Fibroblast of mammary gland (primary cell): ENCODE measurements at regions not wholly inside any gene's neighbourhood (a gene's known extent, or its start where the extent isn't known, plus 50 kb on each side); places are given as distances from the start of the nearest gene placed in this dataset.

Experiments used
- DNase-seq: peaks from one replicate; pipeline ENCODE4 v3.0.0-alpha.2; 2010; ENCODE audit warnings: low read depth
- H3K4me3 ChIP-seq: 2 replicates; pipeline ENCODE4 v1.5.1; 2011; ENCODE audit warnings: low read depth, mild to moderate bottlenecking, low read length, moderate library complexity; ENCODE audit not compliant: control insufficient read depth
- CTCF ChIP-seq: conservative IDR thresholded peaks from 2 replicates; pipeline ENCODE4 v1.5.1; 2011; ENCODE audit warnings: low read depth, low read length, inconsistent platforms; ENCODE audit not compliant: control insufficient read depth, insufficient read depth

DNA sequence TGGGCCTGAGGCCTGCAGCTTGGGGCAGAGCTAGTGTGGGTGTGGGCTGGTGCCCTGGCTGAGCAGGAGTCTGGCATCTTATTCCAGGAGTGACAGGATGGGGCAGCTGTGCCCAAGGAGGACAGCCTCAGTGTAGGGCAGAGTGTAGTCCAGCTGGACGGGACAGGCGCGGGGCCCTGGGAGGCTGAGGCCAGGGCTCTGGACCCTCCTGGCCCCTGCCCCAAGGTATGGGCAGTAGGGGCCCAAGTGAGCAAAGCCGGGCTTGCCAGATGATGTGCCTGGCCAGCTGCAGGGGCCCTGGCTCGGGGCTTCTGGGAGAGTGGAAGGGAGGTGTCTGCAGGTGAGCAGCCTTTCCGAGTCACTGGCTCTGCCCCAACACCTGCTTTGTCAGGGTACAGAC lies 1190.9 kb downstream of the BRD1 start:
- DNase-seq: no peak
- no peak for TF ChIP-seq CTCF
- no peak overlapping the region for H3K4me3 ChIP-seq

DNA sequence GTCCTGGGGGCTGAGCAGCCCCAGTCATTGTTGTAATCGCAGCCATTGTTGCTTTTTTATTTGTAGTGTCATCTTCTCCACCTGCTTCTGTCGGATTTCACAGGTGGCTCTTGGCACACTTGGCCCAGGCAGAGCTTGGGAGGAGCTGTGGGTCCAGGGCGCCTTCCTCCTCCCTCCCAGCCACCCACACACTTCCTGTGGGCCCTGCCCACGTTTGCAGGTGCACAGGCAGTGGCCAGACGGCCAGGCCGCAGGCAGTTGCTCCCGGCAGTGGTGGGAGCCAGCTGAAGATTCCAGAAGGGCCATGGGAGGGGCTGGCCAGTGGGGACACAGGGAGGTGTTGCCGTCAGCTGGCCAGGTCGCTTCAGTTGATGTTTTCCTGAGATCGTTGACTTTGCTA lies 1191.9 kb downstream of the BRD1 start:
- no peak for DNase-seq
- no peak for TF ChIP-seq CTCF

GRCh38 chr22:48635031-48635430 lies 1192.6 kb downstream of the BRD1 start:
- TF ChIP-seq CTCF: no peak
- H3K4me3 ChIP-seq: no peak overlapping the region
- no peak for DNase-seq

More for the DNA sequence above, 1191.9 kb downstream of the BRD1 start:
- no peak overlapping the region for H3K4me3 ChIP-seq

DNA sequence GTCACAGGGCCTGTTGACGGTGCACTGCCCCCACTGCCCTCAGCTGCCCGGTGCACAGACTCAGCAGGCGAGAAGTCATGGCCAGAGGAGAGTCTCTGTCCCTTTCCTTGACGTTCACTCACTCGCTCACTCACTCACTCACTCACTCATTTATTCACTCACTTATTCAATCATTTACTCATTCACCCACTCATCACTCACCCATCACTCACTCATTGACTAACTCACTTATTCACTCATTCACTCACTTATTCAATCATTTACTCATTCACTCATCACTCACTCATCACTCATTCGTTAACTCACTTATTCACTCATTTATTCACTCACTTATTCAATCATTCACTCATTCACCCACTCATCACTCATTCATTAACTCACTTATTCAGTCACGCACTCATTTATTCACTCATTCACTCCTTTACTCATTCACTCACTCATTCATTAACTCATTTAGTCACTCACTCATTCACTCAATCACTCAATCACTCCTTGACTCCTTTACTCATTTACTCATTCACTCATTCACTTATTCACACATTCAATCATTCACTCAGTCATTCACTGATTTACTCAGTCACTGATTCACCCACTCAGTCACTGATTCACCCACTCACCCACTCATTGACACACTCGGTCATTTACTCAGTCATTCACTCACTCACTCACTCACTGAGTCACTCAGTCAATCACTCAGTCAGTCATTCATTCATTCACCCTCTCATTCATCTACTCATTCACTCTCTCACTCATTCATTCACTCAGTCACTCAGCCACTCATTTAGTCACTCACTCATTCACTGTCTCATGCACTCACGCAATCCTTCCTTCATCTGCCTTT lies 1193.5 kb downstream of the BRD1 start:
- no peak overlapping the region for H3K4me3 ChIP-seq
- DNase-seq: no peak
- TF ChIP-seq CTCF: no peak

- TF ChIP-seq CTCF: no peak
- DNase-seq: no peak
- no peak overlapping the region for H3K4me3 ChIP-seq
Observed at GRCh38 chr22:48632646-48633246, 1194.9 kb downstream of the BRD1 start.

- DNase-seq: no peak
- no peak overlapping the region for H3K4me3 ChIP-seq
- TF ChIP-seq CTCF: no peak
Observed at GRCh38 chr22:48631288-48631863, 1196.3 kb downstream of the BRD1 start.
